ENCODE measurements at regions not wholly inside any gene's neighbourhood (a gene's known extent, or its start where the extent isn't known, plus 50 kb on each side); places are given as distances from the start of the nearest gene placed in this dataset.

DNA sequence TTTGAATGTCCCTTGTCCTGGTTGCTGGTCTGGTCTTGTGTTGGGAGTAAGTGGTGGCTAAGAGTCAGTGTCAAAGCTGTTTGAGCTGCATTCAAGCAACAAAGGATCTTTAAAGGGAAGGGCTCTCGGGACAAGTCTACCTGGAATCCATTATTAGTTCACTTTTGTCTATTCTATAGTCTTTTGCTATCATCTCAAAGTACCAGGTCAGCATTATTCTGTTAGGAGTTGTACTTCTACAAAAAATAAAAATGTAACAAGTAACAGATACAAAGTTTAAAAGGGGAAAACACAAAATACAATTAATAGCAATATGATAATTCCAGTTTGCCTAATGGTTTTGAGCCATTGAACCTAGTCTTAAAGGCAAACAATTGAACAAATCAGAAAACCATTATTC is 317.9 kb downstream of the ZNF516 start:
- DNase-seq (ENCODE audit: extremely low read depth in 1 of 4, low spot score in 3 of 4) (no peak), ATAC-seq (no peak), FAIRE-seq (no peak)
- Histone ChIP-seq H4K20me1 (replicated peaks; ENCODE audit: control insufficient read depth, insufficient read depth, low read length) (no peaks in the 10 kb centered on the region), H3K9me3 (replicated peaks; ENCODE audit: control insufficient read depth, insufficient read depth, low read depth, low read length) (no peaks in the 10 kb centered on the region), H3K9ac (ENCODE audit: insufficient read depth in 1 of 2, low read depth in 2 of 2, low read length in 2 of 2) (no peak overlapping the region), H3K9me1 (ENCODE audit: control insufficient read depth, insufficient read depth, low read length) (no peaks in the 10 kb centered on the region), H3K27ac (ENCODE audit: extremely low read depth, low read depth, low read length) (no peak overlapping the region), H3K27me3 (ENCODE audit: control insufficient read depth in 2 of 2, insufficient read depth in 2 of 2, low read length in 2 of 2) (no peaks in the 10 kb centered on the region), H3K4me2 (ENCODE audit: insufficient read depth, low read length) (no peak overlapping the region), H2AFZ (ENCODE audit: low read depth, low read length) (no peak overlapping the region), H3K4me3 (no peak overlapping the region), H3K79me2 (ENCODE audit: control insufficient read depth, insufficient read depth, low read length) (no peaks in the 10 kb centered on the region), H3K36me3 (ENCODE audit: control insufficient read depth, insufficient read depth, low read length) (no peaks in the 10 kb centered on the region), H3K4me1 (replicated peaks in 1 of 2; ENCODE audit: control insufficient read depth in 2 of 2, insufficient read depth in 2 of 2, low read length in 2 of 2) (no peaks in the 10 kb centered on the region)
- in situ Hi-C loops (cut with MboI) = no loop called here
- intact Hi-C loops (cut with micrococcal nuclease) = no loop called here
- ChIA-PET POLR2A (no interaction called here), CTCF (ENCODE audit: low intra/inter-chr PET ratio) (no interaction called here)
- WGBS (ENCODE audit: insufficient coverage, low coverage, missing lambda C conversion rate) = 0% methylated on average over 1 of the region's 1 CpG
- no TSS peak for BruUV-seq (replicated peaks)
- TF ChIP-seq ZNF316 (IDR thresholded peaks at IDR 0.05) = peak; percentile 44; the same call in 1 of the 2 replicates
- no peak for TF ChIP-seq NR2C1 (IDR thresholded peaks at IDR 0.05)
- no peak for TF ChIP-seq NR2C1 (tag; IDR thresholded peaks at IDR 0.05)

DNA sequence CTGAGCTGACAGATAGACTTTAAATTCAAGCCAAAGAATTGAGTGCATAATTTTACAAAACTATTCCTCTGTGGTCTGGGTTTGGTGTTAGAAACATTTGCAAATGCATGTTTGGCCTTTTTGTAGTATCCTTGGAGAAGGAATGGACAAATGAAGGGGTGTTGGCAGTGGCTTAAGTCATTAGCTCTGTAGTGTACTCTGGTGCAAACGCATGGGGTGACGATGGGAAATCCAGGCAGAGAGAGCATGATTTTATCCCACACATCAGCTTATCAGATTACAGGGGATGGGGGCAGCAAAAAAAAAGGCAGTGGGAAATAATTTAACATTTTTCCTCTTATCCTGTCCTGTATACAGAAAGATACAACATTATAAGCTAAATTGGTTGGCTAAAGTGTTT is 320.6 kb downstream of the ZNF516 start:
- no peaks in the 10 kb centered on the region for H3K36me3 ChIP-seq (ENCODE audit: control insufficient read depth, insufficient read depth, low read length)
- H3K4me1 ChIP-seq (replicated peaks in 1 of 2; ENCODE audit: control insufficient read depth in 2 of 2, insufficient read depth in 2 of 2, low read length in 2 of 2) = peaks cover 0 to 2% of the 10 kb centered on the region in 2 experiments; a peak in 1 of 5 replicates
- no peak for FAIRE-seq
- H3K4me2 ChIP-seq (ENCODE audit: insufficient read depth, low read length) = no peak overlapping the region
- ChIA-PET POLR2A (interaction anchor here (0.6 to 1.2 kb wide), 2 partner anchors 14 to 15 kb away, joined by 3 to 4 read pairs; no protein-coding TSS in a partner anchor), CTCF (ENCODE audit: low intra/inter-chr PET ratio) (no interaction called here)
- no peaks in the 10 kb centered on the region for H4K20me1 ChIP-seq (replicated peaks; ENCODE audit: control insufficient read depth, insufficient read depth, low read length)
- H3K27ac ChIP-seq (ENCODE audit: extremely low read depth, low read depth, low read length) = no peak overlapping the region
- no peaks in the 10 kb centered on the region for H3K9me1 ChIP-seq (ENCODE audit: control insufficient read depth, insufficient read depth, low read length)
- in situ Hi-C loops (cut with MboI) (no loop called here), intact Hi-C loops (cut with micrococcal nuclease) (no loop called here)
- BruUV-seq (replicated peaks) = no TSS peak
- no peak for DNase-seq (ENCODE audit: extremely low read depth in 1 of 4, low spot score in 3 of 4)
- H3K9ac ChIP-seq (ENCODE audit: insufficient read depth in 1 of 2, low read depth in 2 of 2, low read length in 2 of 2) = no peak overlapping the region
- H3K9me3 ChIP-seq (replicated peaks; ENCODE audit: control insufficient read depth, insufficient read depth, low read depth, low read length) = no peaks in the 10 kb centered on the region
- TF ChIP-seq NR2C1 (IDR thresholded peaks at IDR 0.05) (no peak), NR2C1 (tag; IDR thresholded peaks at IDR 0.05) (no peak), PHB2 (IDR thresholded peaks at IDR 0.05; ENCODE audit: low read depth) (no peak), FOXJ3 (CRISPR knock-in tag; IDR thresholded peaks at IDR 0.05) (no peak), BRCA1 (IDR thresholded peaks at IDR 0.05) (no peak), BRCA1 (CRISPR knock-in tag; IDR thresholded peaks at IDR 0.05) (no peak), RFX1 (IDR thresholded peaks at IDR 0.05) (no peak), POLR2A (conservative IDR thresholded peaks at IDR 0.05) (no peak), BCL6 (CRISPR knock-in tag; IDR thresholded peaks at IDR 0.05) (no peak), HNRNPH1 (optimal IDR thresholded peaks at IDR 0.05; ENCODE audit: low read depth, low read length) (no peak), NFYB (IDR thresholded peaks at IDR 0.05; ENCODE audit: extremely low read depth, insufficient read length) (no peak), ZNF561 (CRISPR knock-in tag; conservative IDR thresholded peaks at IDR 0.05) (no peak), TAF9B (IDR thresholded peaks at IDR 0.05; ENCODE audit: partially characterized antibody) (no peak), ZSCAN32 (CRISPR knock-in tag; IDR thresholded peaks at IDR 0.05) (no peak), ZFP1 (CRISPR knock-in tag; IDR thresholded peaks at IDR 0.05) (no peak)
- 0% methylated on average over 1 of the region's 2 CpGs for WGBS (ENCODE audit: insufficient coverage, low coverage, missing lambda C conversion rate)
- H3K79me2 ChIP-seq (ENCODE audit: control insufficient read depth, insufficient read depth, low read length) = no peaks in the 10 kb centered on the region
- H2AFZ ChIP-seq (ENCODE audit: low read depth, low read length) = no peak overlapping the region
- H3K27me3 ChIP-seq (ENCODE audit: control insufficient read depth in 2 of 2, insufficient read depth in 2 of 2, low read length in 2 of 2) = no peaks in the 10 kb centered on the region; a peak in 1 of 5 replicates
- no peak for ATAC-seq
- H3K4me3 ChIP-seq = no peak overlapping the region

All from K562 (cell line).